ENCODE measurements at regions not wholly inside any gene's neighbourhood (a gene's known extent, or its start where the extent isn't known, plus 50 kb on each side); places are given as distances from the start of the nearest gene placed in this dataset.

GRCh38 chr9:20114974-20115373, 326.1 kb upstream of the SLC24A2 start:
- TF ChIP-seq, protein P1, sequence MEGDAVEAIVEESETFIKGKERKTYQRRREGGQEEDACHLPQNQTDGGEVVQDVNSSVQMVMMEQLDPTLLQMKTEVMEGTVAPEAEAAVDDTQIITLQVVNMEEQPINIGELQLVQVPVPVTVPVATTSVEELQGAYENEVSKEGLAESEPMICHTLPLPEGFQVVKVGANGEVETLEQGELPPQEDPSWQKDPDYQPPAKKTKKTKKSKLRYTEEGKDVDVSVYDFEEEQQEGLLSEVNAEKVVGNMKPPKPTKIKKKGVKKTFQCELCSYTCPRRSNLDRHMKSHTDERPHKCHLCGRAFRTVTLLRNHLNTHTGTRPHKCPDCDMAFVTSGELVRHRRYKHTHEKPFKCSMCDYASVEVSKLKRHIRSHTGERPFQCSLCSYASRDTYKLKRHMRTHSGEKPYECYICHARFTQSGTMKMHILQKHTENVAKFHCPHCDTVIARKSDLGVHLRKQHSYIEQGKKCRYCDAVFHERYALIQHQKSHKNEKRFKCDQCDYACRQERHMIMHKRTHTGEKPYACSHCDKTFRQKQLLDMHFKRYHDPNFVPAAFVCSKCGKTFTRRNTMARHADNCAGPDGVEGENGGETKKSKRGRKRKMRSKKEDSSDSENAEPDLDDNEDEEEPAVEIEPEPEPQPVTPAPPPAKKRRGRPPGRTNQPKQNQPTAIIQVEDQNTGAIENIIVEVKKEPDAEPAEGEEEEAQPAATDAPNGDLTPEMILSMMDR (IDR thresholded peaks at IDR 0.05; ENCODE audit: extremely low read depth in 1 of 2, insufficient read depth in 1 of 2, low read depth in 1 of 2, low read length in 2 of 2): no peak
- no peak for TF ChIP-seq POLR2A (IDR thresholded peaks at IDR 0.05; ENCODE audit: low read depth, low read length)
- TF ChIP-seq POLR2AphosphoS5 (IDR thresholded peaks at IDR 0.05; ENCODE audit: insufficient read depth, low read depth, low read length): no peak
- TF ChIP-seq EZH2 (IDR thresholded peaks at IDR 0.05; ENCODE audit: borderline replicate concordance, low read depth, low read length, severe bottlenecking): no peak
- no peak for TF ChIP-seq FOS (IDR thresholded peaks at IDR 0.05; ENCODE audit: borderline replicate concordance, insufficient read depth, low read length)
- TF ChIP-seq MYC (IDR thresholded peaks at IDR 0.05; ENCODE audit: low read depth, low read length): no peak

Measured in endothelial cell of umbilical vein (primary cell).